ENCODE measurements at regions not wholly inside any gene's neighbourhood (a gene's known extent, or its start where the extent isn't known, plus 50 kb on each side); places are given as distances from the start of the nearest gene placed in this dataset.
"Not testable (repeated sequence)": the region's sequence is repeated elsewhere in the genome, so short reads cannot be mapped to it uniquely, and the experiment has no call there.

- no peak overlapping the region for H3K27ac ChIP-seq
- no peak for TF ChIP-seq CTCF (conservative IDR thresholded peaks at IDR 0.05; ENCODE audit: low read depth)
- CTCF ChIA-PET, result no interaction called here
- peak; percentile 60 for DNase-seq (ENCODE audit: low spot score)
- POLR2A ChIA-PET (ENCODE audit: low non-redundant PET), result no interaction called here
These were observed 149.5 kb upstream of the KRR1 start for GRCh38 chr12:75660805-75661404.

- no peak overlapping the region for H3K27ac ChIP-seq
- ChIA-PET POLR2A (ENCODE audit: low non-redundant PET) (no interaction called here), CTCF (no interaction called here)
- TF ChIP-seq CTCF (conservative IDR thresholded peaks at IDR 0.05; ENCODE audit: low read depth), result no peak
- peak; percentile 28 for DNase-seq (ENCODE audit: low spot score)
These were observed 148.7 kb upstream of the KRR1 start for GRCh38 chr12:75660107-75660530.

GRCh38 chr12:75658901-75659823 is 147.8 kb upstream of the KRR1 start:
- CTCF ChIA-PET, result interaction anchor here (0.6 to 0.9 kb wide), 2 partner anchors 17 to 25 kb away, joined by 3 read pairs; no protein-coding TSS in a partner anchor
- DNase-seq (ENCODE audit: low spot score), result peak; percentile 38
- H3K27ac ChIP-seq, result no peak overlapping the region
- POLR2A ChIA-PET (ENCODE audit: low non-redundant PET), result no interaction called here
- no peak for TF ChIP-seq CTCF (conservative IDR thresholded peaks at IDR 0.05; ENCODE audit: low read depth)

GRCh38 chr12:75658286-75658685 is 146.9 kb upstream of the KRR1 start:
- CTCF ChIA-PET, result no interaction called here
- no peak for TF ChIP-seq CTCF (conservative IDR thresholded peaks at IDR 0.05; ENCODE audit: low read depth)
- no peak for DNase-seq (ENCODE audit: low spot score)
- no peak overlapping the region for H3K27ac ChIP-seq
- POLR2A ChIA-PET (ENCODE audit: low non-redundant PET), result no interaction called here

- no peak for DNase-seq (ENCODE audit: low spot score)
- TF ChIP-seq CTCF (conservative IDR thresholded peaks at IDR 0.05; ENCODE audit: low read depth), result no peak
- POLR2A ChIA-PET (ENCODE audit: low non-redundant PET), result no interaction called here
- peak overlapping the region; percentile 90; the same call in 1 of the 2 replicates for H3K27ac ChIP-seq
- CTCF ChIA-PET, result no interaction called here
These were observed 146.4 kb upstream of the KRR1 start for GRCh38 chr12:75657831-75658230.

GRCh38 chr12:75657354-75657753 is 145.9 kb upstream of the KRR1 start:
- CTCF ChIA-PET, result interaction anchor here (0.6 kb wide), 1 partner anchor 164 kb away, joined by 4 read pairs; no protein-coding TSS in a partner anchor
- peak overlapping the region; percentile 90 for H3K27ac ChIP-seq
- POLR2A ChIA-PET (ENCODE audit: low non-redundant PET), result interaction anchor here (1.0 to 1.1 kb wide), 2 partner anchors 29 to 374 kb away, joined by 3 to 4 read pairs; partner anchors contain the start of gene PHLDA1
- DNase-seq (ENCODE audit: low spot score), result not testable (repeated sequence)

All from RWPE1 (cell line).